Kidney glomerular epithelial cell (primary cell): ENCODE measurements at regions not wholly inside any gene's neighbourhood (a gene's known extent, or its start where the extent isn't known, plus 50 kb on each side); places are given as distances from the start of the nearest gene placed in this dataset.

Source experiments
- DNase-seq: peaks from one replicate; lab custom pipeline; 2025; lab: John Stamatoyannopoulos, UW

GRCh38 chr6:169996378-169997051, 245.1 kb downstream of the ERMARD start:
- no peak for DNase-seq

GRCh38 chr6:169994739-169995138, 243.3 kb downstream of the ERMARD start:
- no peak for DNase-seq

GRCh38 chr6:169993861-169994481, 242.5 kb downstream of the ERMARD start:
- no peak for DNase-seq

- DNase-seq = no peak
These were observed 240.5 kb downstream of the ERMARD start for GRCh38 chr6:169991913-169992312.

- no peak for DNase-seq
These were observed 239.6 kb downstream of the ERMARD start for GRCh38 chr6:169991031-169991390.

- DNase-seq = no peak
These were observed 238.9 kb downstream of the ERMARD start for GRCh38 chr6:169990095-169991030.

GRCh38 chr6:169989594-169989993, 238.2 kb downstream of the ERMARD start:
- no peak for DNase-seq

- DNase-seq = no peak
These were observed 237.5 kb downstream of the ERMARD start for GRCh38 chr6:169988769-169989550.

- DNase-seq = no peak
These were observed 235.6 kb downstream of the ERMARD start for GRCh38 chr6:169986848-169987498.

GRCh38 chr6:169986171-169986847, 234.9 kb downstream of the ERMARD start:
- DNase-seq = no peak

GRCh38 chr6:169985121-169986015, 233.9 kb downstream of the ERMARD start:
- DNase-seq = no peak

- DNase-seq = no peak
These were observed 233.0 kb downstream of the ERMARD start for GRCh38 chr6:169984181-169985120.

- no peak for DNase-seq
These were observed 232.2 kb downstream of the ERMARD start for GRCh38 chr6:169983651-169984050.

- no peak for DNase-seq
These were observed 231.3 kb downstream of the ERMARD start for GRCh38 chr6:169982461-169983386.

GRCh38 chr6:169981969-169982368, 230.5 kb downstream of the ERMARD start:
- DNase-seq = no peak

- DNase-seq = no peak
These were observed 230.1 kb downstream of the ERMARD start for GRCh38 chr6:169981568-169981967.

- no peak for DNase-seq
These were observed 229.5 kb downstream of the ERMARD start for GRCh38 chr6:169980826-169981450.
